ENCODE measurements at regions not wholly inside any gene's neighbourhood (a gene's known extent, or its start where the extent isn't known, plus 50 kb on each side); places are given as distances from the start of the nearest gene placed in this dataset.

DNA sequence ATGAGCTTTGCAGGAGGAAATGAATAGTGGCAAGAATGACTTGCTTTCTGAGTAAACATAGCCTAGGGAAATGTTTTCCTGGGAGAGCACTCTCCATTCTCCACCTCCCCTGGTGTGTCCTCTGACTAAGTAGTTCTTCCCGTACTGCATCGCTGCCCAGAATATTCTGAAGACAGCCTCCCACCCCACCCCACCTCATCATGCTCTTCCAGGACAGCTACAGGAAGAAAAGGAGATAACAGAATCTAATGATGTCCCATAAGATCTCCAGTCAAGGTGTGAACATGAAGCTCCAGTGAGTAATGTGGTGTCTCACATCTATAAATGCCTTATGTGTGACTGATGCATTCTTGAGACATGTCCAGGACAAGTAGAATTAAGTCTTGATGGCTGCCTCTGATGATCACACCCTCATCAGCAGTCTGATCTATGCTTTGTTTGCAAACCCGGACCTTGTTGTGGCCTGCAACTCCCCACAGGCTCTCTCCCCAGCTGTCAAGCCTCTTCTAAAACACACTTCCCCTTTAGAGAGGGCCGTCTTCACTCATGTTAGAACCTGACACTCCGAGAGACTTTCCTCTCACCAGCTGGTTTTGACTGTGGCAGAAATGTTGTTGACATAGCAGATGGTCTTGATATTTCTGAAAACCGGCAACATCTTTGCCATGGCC is 183.0 kb downstream of the CYYR1 start:
- DNase-seq (no peak), ATAC-seq (no peak)
- Histone ChIP-seq H3K27ac (no peak overlapping the region), H3K27me3 (ENCODE audit: low read depth) (no peaks in the 10 kb centered on the region), H3K4me3 (no peak overlapping the region), H3K9me3 (no peaks in the 10 kb centered on the region), H3K4me1 (no peaks in the 10 kb centered on the region), H3K36me3 (no peaks in the 10 kb centered on the region)
- intact Hi-C loops (cut with DNase I) = no loop called here
- TF ChIP-seq CTCF (IDR thresholded peaks at IDR 0.05) = no peak

- H3K9me3 ChIP-seq = no peaks in the 10 kb centered on the region
- no peak for DNase-seq
- TF ChIP-seq CTCF (IDR thresholded peaks at IDR 0.05) = no peak
- no peak overlapping the region for H3K4me3 ChIP-seq
- no peak for ATAC-seq
- no peaks in the 10 kb centered on the region for H3K36me3 ChIP-seq
- H3K27me3 ChIP-seq (ENCODE audit: low read depth) = no peaks in the 10 kb centered on the region
- no peak overlapping the region for H3K27ac ChIP-seq
- intact Hi-C loops (cut with DNase I) = no loop called here
- H3K4me1 ChIP-seq = no peaks in the 10 kb centered on the region
These were observed 184.3 kb downstream of the CYYR1 start for GRCh38 chr21:26388731-26389231.

DNA sequence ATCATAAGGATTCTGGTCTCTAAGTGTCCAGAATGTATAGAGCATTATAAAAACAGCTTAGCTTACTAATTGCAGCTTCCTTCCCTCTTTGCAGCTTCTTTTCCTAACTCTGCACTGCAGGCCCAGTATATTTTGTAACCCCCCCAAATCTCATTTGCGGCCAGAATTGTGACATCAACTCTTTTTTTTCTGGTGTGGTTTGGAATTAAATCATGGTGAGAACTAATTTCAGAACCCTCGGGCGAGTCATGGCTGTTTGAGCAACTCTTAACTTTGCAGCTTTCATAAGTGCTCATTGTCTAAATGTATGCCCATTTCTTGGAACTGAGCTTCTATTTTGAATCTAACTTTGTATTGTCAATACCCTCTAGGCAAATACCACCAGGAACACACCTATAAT is 187.4 kb downstream of the CYYR1 start:
- no peaks in the 10 kb centered on the region for H3K27me3 ChIP-seq (ENCODE audit: low read depth)
- no peaks in the 10 kb centered on the region for H3K9me3 ChIP-seq
- H3K4me1 ChIP-seq = no peaks in the 10 kb centered on the region
- no peaks in the 10 kb centered on the region for H3K36me3 ChIP-seq
- DNase-seq (no peak), ATAC-seq (no peak)
- no peak overlapping the region for H3K27ac ChIP-seq
- H3K4me3 ChIP-seq = no peak overlapping the region
- no peak for TF ChIP-seq CTCF (IDR thresholded peaks at IDR 0.05)
- intact Hi-C loops (cut with DNase I) = no loop called here

DNA sequence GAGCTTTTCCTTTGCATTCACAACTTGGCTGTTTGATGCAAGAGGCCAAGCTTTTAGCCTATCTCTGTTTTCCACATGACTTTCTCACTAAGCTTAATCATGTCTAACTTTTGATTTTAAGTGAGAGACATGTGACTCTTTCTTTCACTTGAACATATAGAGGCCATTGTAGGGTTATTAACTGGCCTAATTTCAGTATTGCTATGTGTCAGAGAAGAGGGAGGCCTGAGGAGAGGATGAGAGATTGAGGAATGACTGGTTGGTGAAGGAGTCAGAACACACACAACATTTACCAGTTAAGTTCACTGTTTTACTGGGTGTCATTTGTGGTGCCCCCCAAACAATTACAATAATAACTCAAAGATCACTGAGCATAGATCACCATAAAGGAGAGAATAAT is 193.5 kb downstream of the CYYR1 start:
- intact Hi-C loops (cut with DNase I) = no loop called here

DNA sequence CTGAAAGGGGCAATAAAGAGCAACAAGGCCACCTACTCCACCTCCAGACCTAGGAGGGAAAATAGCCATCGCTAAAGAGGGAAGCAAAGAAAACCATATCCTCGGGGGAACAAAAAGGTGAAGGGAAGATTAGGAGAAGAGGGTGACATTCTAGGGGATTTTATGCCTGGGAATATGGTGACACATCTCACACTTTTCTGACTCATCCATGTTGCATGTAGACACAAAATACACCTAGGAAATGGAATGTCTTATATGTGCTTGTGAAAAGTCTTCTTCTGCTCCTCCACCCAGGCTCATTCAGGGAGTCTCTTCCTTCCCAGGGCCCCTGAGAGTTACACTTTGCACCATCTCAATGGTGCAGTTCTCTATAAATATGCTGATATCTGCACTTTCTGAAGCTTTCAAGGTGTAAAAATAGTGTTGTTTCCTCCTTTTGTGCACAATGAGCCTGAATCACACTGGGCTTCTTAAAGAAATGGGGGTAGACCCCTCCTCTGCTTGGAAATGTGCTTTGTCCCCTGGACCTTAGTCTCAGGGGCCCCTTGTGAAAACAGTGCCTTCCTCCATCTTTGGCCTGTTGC is 195.9 kb downstream of the CYYR1 start:
- Histone ChIP-seq H3K9me3 (no peaks in the 10 kb centered on the region), H3K4me3 (no peak overlapping the region), H3K36me3 (no peaks in the 10 kb centered on the region), H3K27ac (no peak overlapping the region), H3K4me1 (no peaks in the 10 kb centered on the region), H3K27me3 (ENCODE audit: low read depth) (no peaks in the 10 kb centered on the region)
- DNase-seq = no peak
- TF ChIP-seq CTCF (IDR thresholded peaks at IDR 0.05) = no peak
- intact Hi-C loops (cut with DNase I) = no loop called here
- ATAC-seq = no peak

More for the DNA sequence above, 193.5 kb downstream of the CYYR1 start:
- no peak for ATAC-seq
- H3K9me3 ChIP-seq = no peaks in the 10 kb centered on the region
- H3K27me3 ChIP-seq (ENCODE audit: low read depth) = no peaks in the 10 kb centered on the region
- no peak for TF ChIP-seq CTCF (IDR thresholded peaks at IDR 0.05)
- no peak overlapping the region for H3K27ac ChIP-seq
- no peak for DNase-seq
- H3K4me3 ChIP-seq = no peak overlapping the region
- H3K36me3 ChIP-seq = no peaks in the 10 kb centered on the region
- H3K4me1 ChIP-seq = no peaks in the 10 kb centered on the region

Measured in lower lobe of right lung (tissue), 2 donors.